ENCODE measurements at regions not wholly inside any gene's neighbourhood (a gene's known extent, or its start where the extent isn't known, plus 50 kb on each side); places are given as distances from the start of the nearest gene placed in this dataset.

GRCh38 chr10:3906511-3907111, 121.6 kb upstream of the KLF6 start:
- DNase-seq, result peak; percentile 54

DNA sequence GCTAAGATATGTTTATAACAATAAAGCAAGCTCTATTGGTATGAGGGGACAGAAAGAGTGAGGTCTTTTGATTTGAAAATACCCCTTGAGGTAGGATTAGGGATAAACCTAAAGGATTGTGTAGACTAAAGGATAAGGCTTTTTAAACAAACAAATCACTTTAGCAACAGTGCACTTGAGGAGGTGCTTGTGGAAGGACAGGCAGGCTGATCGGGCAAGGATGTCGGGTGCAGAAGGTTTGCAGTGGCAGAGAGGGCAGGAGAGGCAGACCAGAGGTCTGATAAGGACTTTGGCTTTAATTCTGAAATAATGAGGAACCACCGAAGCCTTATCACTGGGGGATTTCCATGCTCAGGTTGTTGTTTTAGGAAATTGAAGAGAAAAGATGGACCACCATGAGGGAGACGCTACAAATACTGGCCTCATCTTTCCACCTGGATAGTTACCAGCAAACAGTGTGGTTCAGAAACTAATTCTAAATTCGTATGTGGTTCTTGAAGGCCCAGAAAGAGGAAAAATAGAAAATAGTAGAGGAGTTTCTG, 119.5 kb upstream of the KLF6 start:
- no peak for DNase-seq

DNA sequence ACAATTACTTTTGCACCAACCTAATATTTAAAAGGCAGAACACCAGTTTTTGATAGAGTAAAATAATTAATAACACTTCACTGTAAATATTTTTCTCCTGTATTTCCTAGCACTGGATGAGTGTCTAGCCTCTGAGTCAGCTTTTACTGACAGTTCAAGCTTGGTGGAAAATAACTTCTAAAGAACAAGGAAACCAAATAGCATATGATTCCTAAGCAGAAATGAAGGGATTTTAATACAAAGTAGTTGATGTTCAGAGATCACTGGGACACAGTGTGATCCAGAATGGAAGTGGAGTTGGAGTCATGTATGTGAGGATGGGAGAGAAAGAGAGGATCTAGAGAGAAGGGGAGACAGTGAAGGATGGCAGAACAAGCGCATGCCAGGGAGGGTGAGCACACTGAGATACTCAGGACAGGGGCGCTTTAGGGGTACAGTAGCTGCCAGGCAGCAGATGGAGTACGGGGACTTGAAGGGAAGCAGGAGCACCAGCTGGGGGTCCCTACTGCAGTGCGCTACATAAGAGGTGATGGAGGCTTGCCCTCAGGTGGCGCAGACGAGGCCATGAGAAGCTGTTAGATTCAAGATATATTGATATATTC, 117.9 kb upstream of the KLF6 start:
- DNase-seq, result peak; percentile 84

GRCh38 chr10:3902054-3902808, 117.2 kb upstream of the KLF6 start:
- peak; percentile 84 for DNase-seq

DNA sequence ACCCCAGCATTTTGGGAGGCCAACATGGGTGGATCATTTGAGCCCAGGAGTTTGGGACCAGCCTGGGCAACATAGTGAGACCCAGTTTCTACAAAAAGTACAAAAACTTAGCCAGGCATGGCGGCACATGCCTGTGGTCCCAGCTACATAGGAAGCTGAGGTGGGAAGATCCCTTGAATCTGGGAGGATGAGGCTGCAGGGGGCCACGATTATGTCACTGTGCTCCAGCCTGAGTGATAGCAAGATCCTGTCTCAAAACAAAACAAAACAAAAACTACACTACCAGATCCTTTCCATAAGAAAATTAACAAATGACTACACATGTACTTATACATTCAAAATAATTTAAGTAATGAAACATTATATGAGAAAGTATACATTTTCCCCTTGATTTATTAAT, 116.4 kb upstream of the KLF6 start:
- DNase-seq, result no peak

- no peak for DNase-seq
Observed at GRCh38 chr10:3900391-3900790, 115.4 kb upstream of the KLF6 start.

- DNase-seq, result no peak
Observed at GRCh38 chr10:3898821-3899220, 113.8 kb upstream of the KLF6 start.

DNA sequence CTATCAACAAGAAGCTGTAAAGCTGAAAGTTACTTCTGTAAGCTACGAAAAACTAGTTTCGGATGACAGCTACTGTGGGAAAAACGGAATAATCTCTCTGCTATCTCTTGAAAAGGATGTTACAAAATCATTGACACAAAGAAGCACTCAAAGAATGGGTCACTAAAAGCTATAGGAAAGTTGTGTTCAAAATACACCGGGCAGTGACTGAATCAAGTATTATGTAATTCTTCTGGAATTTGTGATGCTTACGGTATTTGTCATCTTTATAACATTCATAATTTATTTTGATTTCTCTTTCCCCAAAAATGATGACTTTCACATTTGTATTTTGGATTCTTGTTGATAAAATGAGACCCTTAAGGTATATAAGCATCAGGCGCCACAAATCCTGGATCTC, 112.1 kb upstream of the KLF6 start:
- no peak for DNase-seq

GRCh38 chr10:3896161-3896560, 111.2 kb upstream of the KLF6 start:
- no peak for DNase-seq

DNA sequence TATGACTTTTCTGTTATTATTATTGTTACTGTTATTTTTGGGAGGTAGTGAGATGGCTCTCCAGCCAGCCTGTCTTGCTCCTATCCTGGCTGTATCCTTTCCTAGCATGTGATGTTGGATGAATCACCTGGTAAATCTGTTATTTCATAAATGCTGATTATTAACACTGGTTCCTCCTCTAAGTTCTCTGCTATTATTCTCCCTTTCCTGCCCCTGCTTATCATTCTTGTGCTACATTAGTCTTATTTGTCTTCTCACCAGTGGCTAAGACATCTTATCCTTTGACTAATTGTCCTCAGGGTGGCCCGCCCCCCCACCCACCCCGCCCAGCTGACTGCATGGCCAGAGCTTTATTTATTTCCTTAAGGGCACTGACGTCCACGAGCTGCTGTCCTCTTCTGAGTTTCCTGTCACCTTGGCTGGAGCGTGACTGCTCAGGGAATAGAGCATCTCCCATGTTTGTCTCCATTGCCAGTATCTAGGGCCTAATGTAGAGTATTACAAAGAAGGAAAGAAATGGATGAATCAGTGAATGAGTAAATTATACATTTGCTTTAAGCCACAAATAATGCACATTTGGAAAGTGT, 110.1 kb upstream of the KLF6 start:
- peak; percentile 78 for DNase-seq

GRCh38 chr10:3893901-3894563, 109.0 kb upstream of the KLF6 start:
- no peak for DNase-seq

DNA sequence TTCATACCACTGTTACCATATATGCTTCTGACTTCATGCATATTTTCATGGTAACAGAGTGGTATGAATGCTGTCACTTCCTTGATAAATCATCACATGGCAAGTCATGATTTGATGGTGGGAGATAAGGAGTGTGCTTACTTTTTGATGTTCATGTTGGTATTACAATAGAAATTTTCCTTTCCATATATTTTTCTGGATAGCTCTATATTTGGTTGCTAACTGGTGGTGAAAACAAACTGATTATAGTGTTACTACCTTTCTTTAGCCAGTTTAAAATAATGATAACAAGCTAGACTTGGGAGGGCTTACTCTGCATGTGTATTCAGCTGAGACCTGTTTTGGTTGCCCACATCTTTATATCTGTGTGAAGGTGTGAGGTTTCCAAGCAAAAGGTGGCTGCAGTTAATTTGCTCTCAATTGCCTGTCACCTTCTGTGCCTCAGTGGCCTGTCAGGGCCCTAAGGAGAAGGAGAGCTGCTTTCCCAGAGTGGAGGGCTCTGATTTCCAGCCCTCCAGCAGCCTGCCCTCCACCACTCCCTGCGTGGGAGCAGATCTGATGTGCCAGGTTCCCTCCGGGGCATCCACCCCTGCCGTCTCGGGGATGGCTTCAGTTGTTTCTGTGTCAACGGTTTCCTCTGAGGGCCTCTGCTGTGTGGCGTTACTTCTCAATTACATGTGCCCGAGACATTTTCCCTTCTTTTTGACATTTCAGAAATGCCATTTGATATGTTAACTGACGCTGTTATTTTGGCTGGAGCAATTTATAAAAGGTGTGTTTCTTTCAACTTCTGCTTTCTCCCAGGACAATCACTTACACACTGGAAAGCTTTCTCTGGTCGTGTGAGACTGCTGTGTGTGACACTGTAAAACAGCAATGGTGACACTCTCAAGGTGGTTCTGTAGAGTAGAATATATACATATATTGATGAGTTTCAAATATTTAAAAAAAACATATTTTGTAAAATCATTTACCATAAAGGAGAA, 107.7 kb upstream of the KLF6 start:
- no peak for DNase-seq

DNA sequence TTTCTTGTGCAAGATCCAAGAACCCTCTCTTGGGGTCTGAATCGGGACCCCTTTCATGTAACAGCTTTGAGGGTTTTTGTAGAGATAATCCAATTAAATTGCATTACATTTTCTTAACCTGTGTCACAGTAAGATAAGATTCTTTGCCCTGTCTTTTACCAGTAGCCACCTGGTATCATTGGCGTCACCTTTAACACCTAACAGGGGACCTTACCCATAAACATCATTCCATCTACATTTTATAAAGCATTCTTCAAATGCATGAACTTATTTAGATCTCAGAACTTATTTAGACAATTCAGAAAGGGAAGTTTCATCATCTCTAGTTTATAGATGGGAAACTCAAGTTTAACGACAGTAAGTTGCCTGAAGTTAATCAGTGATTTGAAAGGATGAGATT, 106.4 kb upstream of the KLF6 start:
- no peak for DNase-seq

GRCh38 chr10:3890602-3891352, 105.8 kb upstream of the KLF6 start:
- DNase-seq, result no peak

DNA sequence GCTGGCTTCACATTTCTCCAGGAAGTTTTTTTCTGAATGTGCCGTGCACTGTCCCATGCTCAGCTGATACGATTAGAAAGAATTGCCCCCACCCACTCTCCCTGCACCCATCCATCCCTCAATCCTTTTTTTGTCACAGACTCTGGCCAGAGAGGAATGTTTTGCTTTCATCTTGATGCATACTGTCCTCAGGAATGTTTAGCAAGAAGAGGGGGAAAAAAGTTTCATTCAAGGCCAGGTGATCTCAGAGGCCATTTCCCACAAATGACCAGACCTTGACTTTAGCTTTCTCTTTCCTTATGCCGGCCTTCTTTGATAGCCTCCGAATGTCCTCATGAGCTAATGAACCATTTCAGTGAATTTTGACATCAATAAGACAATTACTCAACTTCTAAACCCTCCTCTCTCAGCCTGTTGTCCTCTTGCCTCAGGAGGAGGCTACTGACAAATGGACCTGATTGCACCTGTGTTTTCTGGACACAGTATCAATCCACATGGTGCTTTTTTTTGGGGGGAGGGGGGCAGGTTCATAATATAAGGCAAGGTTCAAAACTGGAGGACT, 105.0 kb upstream of the KLF6 start:
- DNase-seq, result peak; percentile 97

- peak; percentile 97 for DNase-seq
Observed at GRCh38 chr10:3887885-3888476, 103.0 kb upstream of the KLF6 start.

GRCh38 chr10:3887404-3887803, 102.4 kb upstream of the KLF6 start:
- no peak for DNase-seq

- peak; percentile 96 for DNase-seq
Observed at GRCh38 chr10:3886641-3887251, 101.7 kb upstream of the KLF6 start.

DNA sequence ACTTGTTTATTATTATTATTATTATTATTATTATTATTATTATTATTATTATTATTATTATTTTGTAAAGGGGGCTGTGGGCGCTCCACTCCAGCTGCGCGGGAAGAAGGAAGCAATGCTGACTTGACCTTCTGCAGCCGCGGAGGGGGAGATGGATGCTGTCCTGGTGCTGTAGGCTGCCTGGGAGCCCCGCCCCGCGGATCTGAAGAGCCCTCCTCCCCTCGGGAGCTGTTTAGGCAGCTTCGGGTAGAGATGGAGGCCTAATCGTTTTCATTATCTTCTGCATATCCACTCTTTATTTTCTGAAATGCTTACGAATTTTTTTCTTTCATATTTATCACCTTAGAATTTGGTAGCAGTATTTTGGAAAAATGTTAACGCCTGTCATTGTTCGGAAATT, 101.2 kb upstream of the KLF6 start:
- peak; percentile 80 for DNase-seq

- no peak for DNase-seq
Observed at GRCh38 chr10:3882855-3883254, 97.8 kb upstream of the KLF6 start.
